ENCODE measurements at regions not wholly inside any gene's neighbourhood (a gene's known extent, or its start where the extent isn't known, plus 50 kb on each side); places are given as distances from the start of the nearest gene placed in this dataset.

GRCh38 chr6:91435630-91436029 is 848.8 kb upstream of the MAP3K7 start:
- Histone ChIP-seq H3K4me3 (ENCODE audit: low read length in 3 of 3) (no peak overlapping the region), H3K9ac (ENCODE audit: low read depth in 1 of 3, low read length in 3 of 3) (no peak overlapping the region), H3K27me3 (ENCODE audit: control insufficient read depth in 3 of 3, insufficient read depth in 3 of 3, low read length in 3 of 3) (no peaks in the 10 kb centered on the region), H3K9me3 (ENCODE audit: control insufficient read depth in 3 of 3, low read length in 3 of 3) (no peaks in the 10 kb centered on the region), H3K4me1 (ENCODE audit: control insufficient read depth in 3 of 3, insufficient read depth in 3 of 3, low read length in 3 of 3) (no peaks in the 10 kb centered on the region), H3K27ac (ENCODE audit: low read depth, low read length) (no peak overlapping the region), H3K36me3 (ENCODE audit: control insufficient read depth in 3 of 3, insufficient read depth in 3 of 3, low read length in 3 of 3) (no peaks in the 10 kb centered on the region)

GRCh38 chr6:91434576-91434975 is 847.7 kb upstream of the MAP3K7 start:
- Histone ChIP-seq H3K36me3 (ENCODE audit: control insufficient read depth in 3 of 3, insufficient read depth in 3 of 3, low read length in 3 of 3) (no peaks in the 10 kb centered on the region), H3K27ac (ENCODE audit: low read depth, low read length) (no peak overlapping the region), H3K9me3 (ENCODE audit: control insufficient read depth in 3 of 3, low read length in 3 of 3) (no peaks in the 10 kb centered on the region), H3K9ac (ENCODE audit: low read depth in 1 of 3, low read length in 3 of 3) (no peak overlapping the region), H3K27me3 (ENCODE audit: control insufficient read depth in 3 of 3, insufficient read depth in 3 of 3, low read length in 3 of 3) (no peaks in the 10 kb centered on the region), H3K4me3 (ENCODE audit: low read length in 3 of 3) (no peak overlapping the region), H3K4me1 (ENCODE audit: control insufficient read depth in 3 of 3, insufficient read depth in 3 of 3, low read length in 3 of 3) (no peaks in the 10 kb centered on the region)

- Histone ChIP-seq H3K36me3 (ENCODE audit: control insufficient read depth in 3 of 3, insufficient read depth in 3 of 3, low read length in 3 of 3) (no peaks in the 10 kb centered on the region), H3K9me3 (ENCODE audit: control insufficient read depth in 3 of 3, low read length in 3 of 3) (no peaks in the 10 kb centered on the region), H3K27me3 (ENCODE audit: control insufficient read depth in 3 of 3, insufficient read depth in 3 of 3, low read length in 3 of 3) (no peaks in the 10 kb centered on the region), H3K4me1 (ENCODE audit: control insufficient read depth in 3 of 3, insufficient read depth in 3 of 3, low read length in 3 of 3) (no peaks in the 10 kb centered on the region), H3K4me3 (ENCODE audit: low read length in 3 of 3) (no peak overlapping the region), H3K9ac (ENCODE audit: low read depth in 1 of 3, low read length in 3 of 3) (no peak overlapping the region), H3K27ac (ENCODE audit: low read depth, low read length) (no peak overlapping the region)
Measured at GRCh38 chr6:91433660-91434534, 847.0 kb upstream of the MAP3K7 start.

GRCh38 chr6:91428953-91429560 is 842.2 kb upstream of the MAP3K7 start:
- no peak overlapping the region for H3K4me3 ChIP-seq (ENCODE audit: low read length in 3 of 3)
- H3K9me3 ChIP-seq (ENCODE audit: control insufficient read depth in 3 of 3, low read length in 3 of 3): no peaks in the 10 kb centered on the region
- no peaks in the 10 kb centered on the region for H3K27me3 ChIP-seq (ENCODE audit: control insufficient read depth in 3 of 3, insufficient read depth in 3 of 3, low read length in 3 of 3)
- H3K27ac ChIP-seq (ENCODE audit: low read depth, low read length): no peak overlapping the region
- no peaks in the 10 kb centered on the region for H3K4me1 ChIP-seq (ENCODE audit: control insufficient read depth in 3 of 3, insufficient read depth in 3 of 3, low read length in 3 of 3)
- H3K36me3 ChIP-seq (ENCODE audit: control insufficient read depth in 3 of 3, insufficient read depth in 3 of 3, low read length in 3 of 3): no peaks in the 10 kb centered on the region
- H3K9ac ChIP-seq (ENCODE audit: low read depth in 1 of 3, low read length in 3 of 3): no peak overlapping the region

- Histone ChIP-seq H3K4me1 (ENCODE audit: control insufficient read depth in 3 of 3, insufficient read depth in 3 of 3, low read length in 3 of 3) (no peaks in the 10 kb centered on the region), H3K36me3 (ENCODE audit: control insufficient read depth in 3 of 3, insufficient read depth in 3 of 3, low read length in 3 of 3) (no peaks in the 10 kb centered on the region), H3K27ac (ENCODE audit: low read depth, low read length) (no peak overlapping the region), H3K9ac (ENCODE audit: low read depth in 1 of 3, low read length in 3 of 3) (no peak overlapping the region), H3K4me3 (ENCODE audit: low read length in 3 of 3) (no peak overlapping the region), H3K9me3 (ENCODE audit: control insufficient read depth in 3 of 3, low read length in 3 of 3) (no peaks in the 10 kb centered on the region), H3K27me3 (ENCODE audit: control insufficient read depth in 3 of 3, insufficient read depth in 3 of 3, low read length in 3 of 3) (no peaks in the 10 kb centered on the region)
Measured at GRCh38 chr6:91428296-91428695, 841.4 kb upstream of the MAP3K7 start.

- Histone ChIP-seq H3K36me3 (ENCODE audit: control insufficient read depth in 3 of 3, insufficient read depth in 3 of 3, low read length in 3 of 3) (no peaks in the 10 kb centered on the region), H3K27me3 (ENCODE audit: control insufficient read depth in 3 of 3, insufficient read depth in 3 of 3, low read length in 3 of 3) (no peaks in the 10 kb centered on the region), H3K4me1 (ENCODE audit: control insufficient read depth in 3 of 3, insufficient read depth in 3 of 3, low read length in 3 of 3) (no peaks in the 10 kb centered on the region), H3K4me3 (ENCODE audit: low read length in 3 of 3) (no peak overlapping the region), H3K9me3 (ENCODE audit: control insufficient read depth in 3 of 3, low read length in 3 of 3) (peaks cover 0 to 6% (median 0%) of the 10 kb centered on the region in 3 donors), H3K9ac (ENCODE audit: low read depth in 1 of 3, low read length in 3 of 3) (no peak overlapping the region), H3K27ac (ENCODE audit: low read depth, low read length) (no peak overlapping the region)
Measured at GRCh38 chr6:91420243-91420642, 833.4 kb upstream of the MAP3K7 start.

GRCh38 chr6:91415031-91415605 is 828.2 kb upstream of the MAP3K7 start:
- H3K9me3 ChIP-seq (ENCODE audit: control insufficient read depth in 3 of 3, low read length in 3 of 3): peaks cover 0 to 11% (median 0%) of the 10 kb centered on the region in 3 donors
- no peak overlapping the region for H3K27ac ChIP-seq (ENCODE audit: low read depth, low read length)
- H3K4me1 ChIP-seq (ENCODE audit: control insufficient read depth in 3 of 3, insufficient read depth in 3 of 3, low read length in 3 of 3): no peaks in the 10 kb centered on the region
- H3K4me3 ChIP-seq (ENCODE audit: low read length in 3 of 3): no peak overlapping the region
- H3K9ac ChIP-seq (ENCODE audit: low read depth in 1 of 3, low read length in 3 of 3): no peak overlapping the region
- H3K36me3 ChIP-seq (ENCODE audit: control insufficient read depth in 3 of 3, insufficient read depth in 3 of 3, low read length in 3 of 3): no peaks in the 10 kb centered on the region
- no peaks in the 10 kb centered on the region for H3K27me3 ChIP-seq (ENCODE audit: control insufficient read depth in 3 of 3, insufficient read depth in 3 of 3, low read length in 3 of 3)

- H3K4me1 ChIP-seq (ENCODE audit: control insufficient read depth in 3 of 3, insufficient read depth in 3 of 3, low read length in 3 of 3): no peaks in the 10 kb centered on the region
- H3K9me3 ChIP-seq (ENCODE audit: control insufficient read depth in 3 of 3, low read length in 3 of 3): peaks cover 0 to 8% (median 0%) of the 10 kb centered on the region in 3 donors
- no peak overlapping the region for H3K4me3 ChIP-seq (ENCODE audit: low read length in 3 of 3)
- H3K36me3 ChIP-seq (ENCODE audit: control insufficient read depth in 3 of 3, insufficient read depth in 3 of 3, low read length in 3 of 3): no peaks in the 10 kb centered on the region
- no peak overlapping the region for H3K27ac ChIP-seq (ENCODE audit: low read depth, low read length)
- no peaks in the 10 kb centered on the region for H3K27me3 ChIP-seq (ENCODE audit: control insufficient read depth in 3 of 3, insufficient read depth in 3 of 3, low read length in 3 of 3)
- no peak overlapping the region for H3K9ac ChIP-seq (ENCODE audit: low read depth in 1 of 3, low read length in 3 of 3)
Measured at GRCh38 chr6:91412532-91412931, 825.7 kb upstream of the MAP3K7 start.

GRCh38 chr6:91407706-91408105 is 820.8 kb upstream of the MAP3K7 start:
- H3K27ac ChIP-seq (ENCODE audit: low read depth, low read length): no peak overlapping the region
- no peak overlapping the region for H3K9ac ChIP-seq (ENCODE audit: low read depth in 1 of 3, low read length in 3 of 3)
- H3K4me3 ChIP-seq (ENCODE audit: low read length in 3 of 3): no peak overlapping the region
- H3K27me3 ChIP-seq (ENCODE audit: control insufficient read depth in 3 of 3, insufficient read depth in 3 of 3, low read length in 3 of 3): no peaks in the 10 kb centered on the region
- H3K4me1 ChIP-seq (ENCODE audit: control insufficient read depth in 3 of 3, insufficient read depth in 3 of 3, low read length in 3 of 3): no peaks in the 10 kb centered on the region
- peaks cover 0 to 8% (median 0%) of the 10 kb centered on the region in 3 donors for H3K9me3 ChIP-seq (ENCODE audit: control insufficient read depth in 3 of 3, low read length in 3 of 3)
- H3K36me3 ChIP-seq (ENCODE audit: control insufficient read depth in 3 of 3, insufficient read depth in 3 of 3, low read length in 3 of 3): no peaks in the 10 kb centered on the region

GRCh38 chr6:91392951-91393350 is 806.1 kb upstream of the MAP3K7 start:
- Histone ChIP-seq H3K9ac (ENCODE audit: low read depth in 1 of 3, low read length in 3 of 3) (no peak overlapping the region), H3K4me1 (ENCODE audit: control insufficient read depth in 3 of 3, insufficient read depth in 3 of 3, low read length in 3 of 3) (no peaks in the 10 kb centered on the region), H3K27me3 (ENCODE audit: control insufficient read depth in 3 of 3, insufficient read depth in 3 of 3, low read length in 3 of 3) (no peaks in the 10 kb centered on the region), H3K9me3 (ENCODE audit: control insufficient read depth in 3 of 3, low read length in 3 of 3) (no peaks in the 10 kb centered on the region), H3K36me3 (ENCODE audit: control insufficient read depth in 3 of 3, insufficient read depth in 3 of 3, low read length in 3 of 3) (no peaks in the 10 kb centered on the region), H3K27ac (ENCODE audit: low read depth, low read length) (no peak overlapping the region), H3K4me3 (ENCODE audit: low read length in 3 of 3) (no peak overlapping the region)

Measured in skeletal muscle tissue (tissue), 3 donors.